CD14-positive monocyte (primary cell): ENCODE measurements at regions not wholly inside any gene's neighbourhood (a gene's known extent, or its start where the extent isn't known, plus 50 kb on each side); places are given as distances from the start of the nearest gene placed in this dataset.

Experiments used
- DNase-seq, 3 donors: peaks; one replicate each; pipeline ENCODE4 v3.0.0-alpha.2; 2011 to 2022
- H2AFZ ChIP-seq: 2 replicates; pipeline ENCODE4 v1.6.0; 2012; ENCODE audit warnings: mild to moderate bottlenecking, low read depth, low read length, inconsistent platforms; ENCODE audit not compliant: insufficient read depth, poor library complexity, severe bottlenecking
- H3K27ac ChIP-seq, 2 donors: 1 replicate in 1 of 2; 2 replicates in 1 of 2; pipeline ENCODE4 v1.5.1; 2012 to 2013; ENCODE audit warnings: low read length in 2 of 2, control low read depth in 1 of 2, inconsistent platforms in 1 of 2, low read depth in 1 of 2, mild to moderate bottlenecking in 1 of 2
- H3K27me3 ChIP-seq, 2 donors: one replicate each; pipeline versions ENCODE4 v1.6.0 to v1.6.1; 2011 to 2013; ENCODE audit warnings: low read length in 2 of 2; ENCODE audit not compliant: control insufficient read depth in 2 of 2, insufficient read depth in 2 of 2
- H3K36me3 ChIP-seq, 2 donors: replicated peaks in 1 of 2; 1 replicate in 1 of 2; 2 replicates in 1 of 2; pipeline versions ENCODE4 v1.5.1 to v1.6.1; 2012 to 2013; ENCODE audit warnings: low read length in 2 of 2, control low read depth in 1 of 2, inconsistent platforms in 1 of 2, mild to moderate bottlenecking in 1 of 2; ENCODE audit not compliant: insufficient read depth in 2 of 2, control insufficient read depth in 1 of 2
- H3K4me1 ChIP-seq, 2 donors: 1 replicate in 1 of 2; 2 replicates in 1 of 2; pipeline versions ENCODE4 v1.5.1 to v1.6.1; 2012 to 2013; ENCODE audit warnings: low read length in 2 of 2, control low read depth in 1 of 2, inconsistent platforms in 1 of 2, mild to moderate bottlenecking in 1 of 2, moderate library complexity in 1 of 2; ENCODE audit not compliant: insufficient read depth in 2 of 2, control insufficient read depth in 1 of 2
- H3K4me2 ChIP-seq: replicated peaks from 2 replicates; pipeline ENCODE3; 2012; ENCODE audit warnings: low read length, moderate library complexity, mild to moderate bottlenecking; ENCODE audit not compliant: poor library complexity, severe bottlenecking; ENCODE audit errors: extremely low read depth
- H3K4me3 ChIP-seq, 3 experiments: fragments of 200-600 bp in 1 of 3; sonication (generic) in 1 of 3; replicated peaks in 1 of 3; 1 replicate in 2 of 3; 2 replicates in 1 of 3; pipeline ENCODE4 v1.5.1; 2011 to 2013; ENCODE audit warnings: low read length in 3 of 3, mild to moderate bottlenecking in 3 of 3, control low read depth in 2 of 3, low read depth in 2 of 3, inconsistent platforms in 1 of 3, moderate library complexity in 1 of 3
- H3K79me2 ChIP-seq: 2 replicates; pipeline ENCODE4 v1.6.0; 2012; ENCODE audit warnings: mild to moderate bottlenecking, control low read depth, inconsistent platforms, low read length, moderate library complexity; ENCODE audit not compliant: insufficient read depth
- H3K9ac ChIP-seq: 2 replicates; pipeline ENCODE4 v1.6.0; 2017; ENCODE audit warnings: low read length, mild to moderate bottlenecking; ENCODE audit not compliant: insufficient read depth, poor library complexity, severe bottlenecking
- H3K9me3 ChIP-seq, 2 donors: replicated peaks in 1 of 2; 1 replicate in 1 of 2; 2 replicates in 1 of 2; pipeline versions ENCODE4 v1.5.1 to v1.6.1; 2012 to 2013; ENCODE audit warnings: low read length in 2 of 2, control low read depth in 1 of 2; ENCODE audit not compliant: control insufficient read depth in 1 of 2, insufficient read depth in 1 of 2
- H4K20me1 ChIP-seq: 2 replicates; pipeline ENCODE4 v1.6.0; 2012; ENCODE audit warnings: mild to moderate bottlenecking, low read length, control low read depth, moderate library complexity; ENCODE audit not compliant: insufficient read depth
- H3K27ac Mint-ChIP-seq, 7 donors: one replicate each; pipeline ENCODE4 v1.8.0; 2020; ENCODE audit warnings: mild to moderate bottlenecking in 7 of 7, mixed read lengths in 7 of 7, moderate library complexity in 6 of 7, inconsistent platforms in 2 of 7
- H3K27me3 Mint-ChIP-seq, 3 donors: one replicate each; pipeline ENCODE4 v1.8.0; 2021 to 2022; ENCODE audit warnings: low read depth in 3 of 3, mild to moderate bottlenecking in 3 of 3, mixed read lengths in 3 of 3, moderate library complexity in 3 of 3, inconsistent platforms in 1 of 3
- H3K36me3 Mint-ChIP-seq, 2 donors: one replicate each; pipeline ENCODE4 v1.8.0; 2020; ENCODE audit warnings: mixed read lengths in 2 of 2, inconsistent platforms in 1 of 2, mild to moderate bottlenecking in 1 of 2
- H3K4me1 Mint-ChIP-seq: one replicate; pipeline ENCODE4 v1.8.0; 2020; ENCODE audit warnings: mild to moderate bottlenecking, mixed read lengths
- H3K4me3 Mint-ChIP-seq, 2 donors: one replicate each; pipeline ENCODE4 v1.8.0; 2020; ENCODE audit warnings: mild to moderate bottlenecking in 2 of 2, mixed read lengths in 2 of 2, moderate library complexity in 1 of 2
- H3K9me3 Mint-ChIP-seq, 7 donors: one replicate each; pipeline ENCODE4 v1.8.0; 2020 to 2022; ENCODE audit warnings: mixed read lengths in 7 of 7, mild to moderate bottlenecking in 6 of 7, moderate library complexity in 6 of 7, inconsistent platforms in 2 of 7
- CTCF ChIP-seq: fragments of 200-600 bp; IDR thresholded peaks from one replicate; pipeline ENCODE4 v1.8.0; 2022; ENCODE audit warnings: antibody characterized with exemption, mild to moderate bottlenecking
- WGBS: methylation state at CpG from one replicate; pipeline ENCODE4 v1.1.5; 2013; ENCODE audit warnings: missing lambda C conversion rate; ENCODE audit not compliant: insufficient coverage; 5-methylcytosine and 5-hydroxymethylcytosine counted together
- intact Hi-C, 2 donors: fragments of 100-400 bp; cut with micrococcal nuclease; formaldehyde crosslinking; loops; one replicate each; pipeline versions ENCODE4 v1.15.0 to v1.15.1; 2023

DNA sequence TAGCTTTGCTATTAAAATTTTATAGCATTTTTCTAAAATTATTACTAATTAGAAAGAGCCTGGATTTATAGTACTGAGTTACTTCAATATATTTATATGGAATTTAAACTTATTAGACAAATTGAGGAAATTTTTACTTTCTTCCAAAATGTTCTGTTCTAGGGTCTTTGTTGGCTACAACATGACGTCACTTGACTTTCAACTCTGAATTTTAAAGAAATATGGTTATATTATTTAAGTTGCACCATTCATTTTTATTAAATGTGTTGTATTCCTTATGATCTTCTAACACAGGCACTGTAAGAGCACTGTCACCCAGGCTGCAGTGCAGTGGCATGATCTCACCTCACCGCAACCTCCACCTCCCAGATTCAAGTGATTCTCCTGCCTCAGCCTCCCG lies 119.4 kb upstream of the CYLC2 start:
- no peaks in the 10 kb centered on the region for H3K27me3 Mint-ChIP-seq
- no peak for TF ChIP-seq CTCF
- Histone ChIP-seq H4K20me1 (no peaks in the 10 kb centered on the region), H2AFZ (no peak overlapping the region), H3K9ac (no peak overlapping the region), H3K36me3 (no peaks in the 10 kb centered on the region), H3K9me3 (peaks cover 0 to 6% of the 10 kb centered on the region in 2 donors), H3K27ac (no peak overlapping the region), H3K79me2 (no peaks in the 10 kb centered on the region), H3K4me1 (no peaks in the 10 kb centered on the region), H3K27me3 (no peaks in the 10 kb centered on the region), H3K4me2 (no peak overlapping the region), H3K4me3 (no peak overlapping the region)
- H3K4me1 Mint-ChIP-seq, result no peaks in the 10 kb centered on the region
- no peak overlapping the region for H3K27ac Mint-ChIP-seq
- 100% methylated on average over 1 of the region's 3 CpGs for WGBS
- H3K9me3 Mint-ChIP-seq, result peaks cover 0 to 4% (median 2%) of the 10 kb centered on the region in 7 donors
- no peak overlapping the region for H3K4me3 Mint-ChIP-seq
- intact Hi-C loops, result no loop called here
- H3K36me3 Mint-ChIP-seq, result no peaks in the 10 kb centered on the region
- no peak for DNase-seq

DNA sequence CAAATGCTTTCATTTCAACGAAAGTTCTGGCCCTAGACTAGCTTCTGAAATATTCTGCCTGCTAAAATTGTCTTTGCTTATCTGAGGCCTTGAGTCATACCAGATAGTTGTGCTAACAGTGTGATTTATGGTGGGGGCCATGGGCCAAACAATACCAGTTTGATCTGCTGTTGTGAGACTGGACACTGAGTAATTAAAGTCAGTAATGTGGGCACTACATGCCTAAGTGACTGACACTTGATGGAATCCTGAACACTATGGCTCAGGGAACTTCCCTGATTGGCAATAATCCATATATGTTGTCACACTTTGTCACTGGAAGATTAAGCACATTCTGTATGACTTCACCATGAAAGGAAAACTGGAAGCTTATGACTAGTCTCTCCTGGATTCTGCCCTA lies 127.6 kb upstream of the CYLC2 start:
- H3K9me3 Mint-ChIP-seq, result peaks cover 0 to 5% (median 0%) of the 10 kb centered on the region in 7 donors
- Histone ChIP-seq H4K20me1 (no peaks in the 10 kb centered on the region), H3K4me2 (no peak overlapping the region), H3K9me3 (no peaks in the 10 kb centered on the region), H3K79me2 (no peaks in the 10 kb centered on the region), H3K4me1 (no peaks in the 10 kb centered on the region), H2AFZ (no peak overlapping the region), H3K27ac (no peak overlapping the region), H3K4me3 (no peak overlapping the region), H3K27me3 (no peaks in the 10 kb centered on the region), H3K9ac (no peak overlapping the region), H3K36me3 (no peaks in the 10 kb centered on the region)
- no peak overlapping the region for H3K27ac Mint-ChIP-seq
- no peaks in the 10 kb centered on the region for H3K27me3 Mint-ChIP-seq
- no peaks in the 10 kb centered on the region for H3K36me3 Mint-ChIP-seq
- no peaks in the 10 kb centered on the region for H3K4me1 Mint-ChIP-seq
- DNase-seq, result no peak
- intact Hi-C loops, result no loop called here
- H3K4me3 Mint-ChIP-seq, result no peak overlapping the region
- 0% methylated on average over 1 of the region's 1 CpG for WGBS
- TF ChIP-seq CTCF, result no peak
